Small intestine (tissue), 7 donors: ENCODE measurements at regions not wholly inside any gene's neighbourhood (a gene's known extent, or its start where the extent isn't known, plus 50 kb on each side); places are given as distances from the start of the nearest gene placed in this dataset.

ENCODE experiments used
- DNase-seq, 2 donors: peaks; one replicate each; pipeline versions ENCODE4 v3.0.0 to v3.0.0-alpha.2; 2013
- FAIRE-seq: peaks from 2 replicates; lab custom pipeline; 2012; peaks lifted over from hg19 to GRCh38; lab: Jason Lieb, UNC
- H3K27ac ChIP-seq, 3 donors: one replicate each; pipeline ENCODE4 v1.5.1; 2013; ENCODE audit warnings: low read length in 2 of 3, mild to moderate bottlenecking in 2 of 3, control low read depth in 1 of 3, inconsistent platforms in 1 of 3, low read depth in 1 of 3, moderate library complexity in 1 of 3
- H3K27me3 ChIP-seq, 3 donors: one replicate each; pipeline ENCODE4 v1.6.1; 2013; ENCODE audit warnings: low read length in 3 of 3, inconsistent platforms in 1 of 3; ENCODE audit not compliant: control insufficient read depth in 3 of 3, insufficient read depth in 3 of 3
- H3K36me3 ChIP-seq, 3 donors: one replicate each; pipeline ENCODE4 v1.6.1; 2013; ENCODE audit warnings: low read length in 3 of 3, inconsistent platforms in 1 of 3, low read depth in 1 of 3, mild to moderate bottlenecking in 1 of 3, moderate library complexity in 1 of 3; ENCODE audit not compliant: control insufficient read depth in 3 of 3, insufficient read depth in 2 of 3
- H3K4me1 ChIP-seq, 3 donors: one replicate each; pipeline ENCODE4 v1.6.1; 2013; ENCODE audit warnings: low read length in 2 of 3, inconsistent platforms in 1 of 3, low read depth in 1 of 3, mild to moderate bottlenecking in 1 of 3, moderate library complexity in 1 of 3; ENCODE audit not compliant: control insufficient read depth in 3 of 3, insufficient read depth in 2 of 3
- H3K4me3 ChIP-seq, 3 donors: one replicate each; pipeline ENCODE4 v1.5.1; 2013; ENCODE audit warnings: low read length in 3 of 3, control low read depth in 1 of 3, inconsistent platforms in 1 of 3, low read depth in 1 of 3, mild to moderate bottlenecking in 1 of 3, moderate library complexity in 1 of 3
- H3K9me3 ChIP-seq, 2 donors: one replicate each; pipeline ENCODE4 v1.6.1; 2013; ENCODE audit warnings: low read depth in 1 of 2, low read length in 1 of 2; ENCODE audit not compliant: control insufficient read depth in 2 of 2, insufficient read depth in 1 of 2
- WGBS, 3 donors: extraction: QIAGEN DNeasy Blood & Tissue Kit; methylation state at CpG; one replicate each; pipeline ENCODE4 v1.1.7; 2013; 5-methylcytosine and 5-hydroxymethylcytosine counted together
- donor health status: healthy with polysubstance abuse.
- donor health status: control.
- donor health status: control.
- donor health status: Bipolar disorder and iron deficiency.
- donor health status: healthy.

DNA sequence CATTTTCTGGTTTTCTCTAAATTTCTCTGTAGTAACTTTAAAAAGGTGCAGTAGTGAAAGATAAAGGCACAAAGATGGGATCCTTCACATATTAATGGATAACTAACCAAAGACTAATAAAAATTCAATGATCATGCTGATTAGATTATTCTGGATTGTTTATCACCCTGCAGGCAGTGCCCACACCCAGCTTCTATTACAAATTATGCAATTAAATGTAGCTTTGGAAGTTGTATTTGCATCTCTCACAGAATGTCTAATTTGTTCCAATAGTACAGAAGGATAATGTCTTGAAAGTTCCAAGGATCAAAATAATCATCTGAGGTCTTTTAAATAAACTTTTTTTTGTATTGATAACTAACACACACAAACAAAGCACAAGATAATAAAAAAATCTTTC is 837.6 kb downstream of the HACE1 start:
- no peaks in the 10 kb centered on the region for H3K36me3 ChIP-seq
- DNase-seq: no peak
- no peak overlapping the region for H3K4me3 ChIP-seq
- no peak overlapping the region for H3K27ac ChIP-seq
- FAIRE-seq: no peak
- no peaks in the 10 kb centered on the region for H3K27me3 ChIP-seq
- H3K4me1 ChIP-seq: no peaks in the 10 kb centered on the region
- no peaks in the 10 kb centered on the region for H3K9me3 ChIP-seq

DNA sequence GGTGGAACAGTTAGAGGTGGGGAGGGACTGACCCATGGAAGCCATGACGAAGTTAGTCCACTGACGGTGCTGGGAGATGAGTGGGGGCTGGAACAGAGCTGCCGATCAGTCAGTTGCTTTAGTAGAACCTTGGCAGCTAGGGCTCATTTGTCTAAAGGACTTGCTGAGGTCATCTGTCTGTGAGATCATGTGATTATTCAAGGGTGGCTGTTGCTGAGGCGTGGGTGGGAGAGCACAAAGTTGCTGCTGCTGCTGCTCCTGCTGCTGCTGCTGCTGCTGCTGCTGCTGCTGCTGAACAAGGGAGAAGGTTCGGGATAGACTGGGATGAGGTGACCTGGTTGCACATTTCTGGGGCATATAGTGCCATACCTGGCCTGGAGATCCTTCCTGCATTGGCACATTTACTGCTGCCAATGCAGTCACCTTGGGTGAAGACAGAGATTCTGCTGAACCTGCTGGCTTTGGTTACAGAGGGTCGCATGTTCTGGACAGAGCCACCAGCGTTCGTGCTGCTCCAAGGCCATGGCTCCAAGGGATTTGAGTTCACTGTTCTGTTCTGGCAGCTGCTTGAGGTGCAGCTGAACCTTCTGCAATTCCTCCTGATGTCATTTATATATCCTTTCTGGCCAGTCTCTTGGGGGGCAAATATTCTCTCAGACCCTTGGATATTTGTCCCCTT is 840.5 kb downstream of the HACE1 start:
- 74 to 82% (median 81%) methylated on average over 8 of the region's 8 CpGs for WGBS, 3 donors
- H3K4me3 ChIP-seq: no peak overlapping the region
- H3K4me1 ChIP-seq: no peaks in the 10 kb centered on the region
- H3K27ac ChIP-seq: no peak overlapping the region
- DNase-seq: no peak
- H3K36me3 ChIP-seq: no peaks in the 10 kb centered on the region
- H3K9me3 ChIP-seq: no peaks in the 10 kb centered on the region
- FAIRE-seq: no peak
- H3K27me3 ChIP-seq: no peaks in the 10 kb centered on the region

DNA sequence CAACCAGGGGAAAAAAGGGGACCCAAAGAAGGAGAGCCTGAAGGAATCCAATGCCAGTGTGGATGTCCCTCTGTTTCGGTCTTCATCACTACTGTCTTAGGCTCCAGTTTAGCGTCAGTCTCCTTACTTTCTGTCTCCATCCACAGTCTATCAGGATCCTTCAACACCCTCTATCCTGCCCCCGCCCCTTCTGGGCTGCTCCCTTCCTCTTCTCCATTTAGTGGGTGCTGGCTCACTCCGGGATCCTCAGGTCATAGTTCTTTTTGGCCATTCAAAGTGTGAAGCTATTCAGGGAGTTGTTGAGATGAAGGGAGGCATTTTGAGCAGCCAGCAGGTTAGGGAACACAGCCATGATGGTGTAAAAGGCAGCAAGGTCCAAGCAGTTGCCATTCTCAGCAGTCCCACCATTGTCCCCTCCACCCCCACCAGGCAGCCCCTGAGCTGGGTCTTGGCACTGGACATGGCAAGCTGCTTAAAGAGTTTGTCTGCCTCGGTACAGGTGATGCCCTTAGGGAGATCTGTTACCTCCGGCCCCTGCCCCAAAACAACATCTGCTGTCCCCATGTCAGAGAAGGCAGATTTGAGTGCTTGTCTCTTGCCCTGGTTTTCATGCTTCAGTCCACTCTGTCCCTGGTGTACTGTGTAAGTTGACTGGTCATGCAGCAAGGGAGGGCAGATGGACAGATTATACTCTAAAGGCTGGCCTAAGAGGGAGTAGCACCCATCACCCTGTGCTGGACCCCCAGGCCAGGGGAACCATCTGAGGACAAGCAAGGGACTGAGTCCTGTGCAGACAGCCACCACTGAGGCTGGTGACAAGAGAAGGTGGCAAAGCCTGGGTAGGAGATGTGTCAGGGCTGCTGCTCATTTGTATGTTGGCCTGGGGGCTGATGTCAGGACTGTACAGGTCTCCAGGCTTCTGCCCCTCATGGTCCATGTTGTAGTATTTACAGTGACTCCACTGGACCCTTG is 842.0 kb downstream of the HACE1 start:
- no peak overlapping the region for H3K27ac ChIP-seq
- 83 to 89% (median 87%) methylated on average over 6 of the region's 6 CpGs for whole genome bisulfite sequencing, 3 donors
- no peak overlapping the region for H3K4me3 ChIP-seq
- H3K27me3 ChIP-seq: no peaks in the 10 kb centered on the region
- no peaks in the 10 kb centered on the region for H3K4me1 ChIP-seq
- DNase-seq (no peak), FAIRE-seq (no peak)
- H3K9me3 ChIP-seq: no peaks in the 10 kb centered on the region
- no peaks in the 10 kb centered on the region for H3K36me3 ChIP-seq

DNA sequence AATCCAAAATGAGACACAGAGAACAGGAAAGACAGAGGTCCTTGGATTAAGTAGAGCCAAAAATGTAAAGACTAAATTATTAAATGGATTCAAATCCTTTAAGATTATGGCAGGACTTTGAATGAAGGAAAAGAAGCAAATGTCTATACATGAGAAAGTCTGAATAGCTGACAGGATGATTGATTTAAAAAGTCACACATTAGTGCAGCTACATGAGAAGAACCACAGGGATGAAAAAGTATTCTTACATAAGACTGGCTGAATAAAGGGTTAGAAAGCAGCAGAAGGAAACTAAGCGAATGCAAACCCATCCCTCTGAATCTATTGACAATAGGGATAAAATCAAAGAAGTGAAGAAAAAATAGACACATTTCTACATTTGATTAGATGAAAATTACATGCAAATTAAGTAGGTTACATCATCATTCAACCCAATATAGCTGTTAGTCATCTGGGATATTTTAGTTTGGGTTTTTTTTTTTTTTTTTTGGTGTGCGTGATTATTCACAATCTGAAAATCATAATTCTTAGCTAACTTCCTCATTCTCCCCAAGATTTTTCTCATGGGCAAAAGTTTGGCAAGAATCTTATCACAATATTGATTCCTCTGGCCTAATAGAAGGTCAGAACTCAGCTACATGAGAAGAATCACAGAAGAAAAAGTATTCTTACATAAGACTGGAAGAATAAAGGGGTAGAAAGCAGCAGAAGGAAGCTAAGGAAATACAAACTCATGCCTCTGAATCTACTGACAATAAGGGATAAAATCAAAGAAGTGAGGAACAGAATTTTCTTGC is 845.4 kb downstream of the HACE1 start:
- H3K4me3 ChIP-seq: no peak overlapping the region
- H3K27me3 ChIP-seq: no peaks in the 10 kb centered on the region
- DNase-seq: no peak
- 67 to 82% (median 69%) methylated on average over 2 of the region's 2 CpGs for WGBS, 3 donors
- no peak for FAIRE-seq
- no peaks in the 10 kb centered on the region for H3K36me3 ChIP-seq
- H3K4me1 ChIP-seq: no peaks in the 10 kb centered on the region
- H3K27ac ChIP-seq: no peak overlapping the region
- H3K9me3 ChIP-seq: no peaks in the 10 kb centered on the region

DNA sequence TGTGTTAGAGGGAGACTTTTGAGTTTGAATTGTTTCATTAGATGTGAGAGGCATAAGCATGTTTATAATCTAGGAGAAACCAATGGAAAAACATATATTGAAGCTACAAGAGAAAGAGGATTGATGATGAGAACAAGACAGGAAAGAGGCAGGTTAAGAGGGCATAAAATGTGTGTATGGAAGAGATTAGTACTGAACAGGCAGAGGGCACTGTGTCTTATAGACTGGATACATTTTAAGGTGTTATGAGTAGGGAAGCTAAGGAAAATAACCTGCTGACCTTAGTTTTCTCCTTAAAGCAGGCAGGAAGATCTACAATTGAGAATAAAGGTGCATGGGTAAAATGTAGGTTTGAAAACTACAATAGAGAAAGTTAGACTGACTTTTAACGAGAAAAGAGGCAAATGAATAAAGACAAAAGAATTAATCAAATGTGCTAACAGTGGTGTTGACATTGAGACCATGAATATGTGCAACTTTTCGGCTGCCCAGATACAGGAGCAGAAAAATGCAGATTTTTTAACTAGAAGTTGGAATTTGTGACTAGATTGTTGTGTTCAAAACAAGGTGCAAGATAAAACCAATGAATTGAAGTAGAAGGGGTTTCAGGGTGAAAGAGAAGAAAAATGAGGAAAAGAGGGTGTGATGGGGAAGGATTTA is 846.3 kb downstream of the HACE1 start:
- 34 to 52% (median 38%) methylated on average over 2 of the region's 2 CpGs for WGBS, 3 donors
- Histone ChIP-seq H3K27me3 (no peaks in the 10 kb centered on the region), H3K27ac (no peak overlapping the region), H3K4me3 (no peak overlapping the region), H3K36me3 (no peaks in the 10 kb centered on the region), H3K4me1 (no peaks in the 10 kb centered on the region), H3K9me3 (no peaks in the 10 kb centered on the region)
- DNase-seq (no peak), FAIRE-seq (no peak)

DNA sequence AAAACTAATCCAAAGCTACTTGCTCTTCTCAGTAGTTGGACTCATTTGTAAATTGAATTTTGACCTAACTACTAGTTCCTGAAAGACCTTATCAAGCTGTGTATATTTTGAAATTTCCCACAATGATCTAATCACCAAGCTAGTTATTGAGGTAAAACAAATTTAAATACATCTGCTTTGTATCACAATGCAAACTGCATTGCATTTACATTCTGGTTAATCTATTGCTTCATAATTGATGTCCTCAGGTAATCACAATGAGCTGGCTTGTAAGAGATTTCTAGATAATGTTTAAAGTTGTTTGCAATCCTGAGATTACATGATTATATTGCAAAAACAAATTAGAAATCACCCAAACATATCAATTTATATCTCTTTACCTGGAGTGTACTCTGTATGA is 848.8 kb downstream of the HACE1 start:
- Histone ChIP-seq H3K27ac (no peak overlapping the region), H3K4me3 (no peak overlapping the region), H3K4me1 (no peaks in the 10 kb centered on the region), H3K36me3 (no peaks in the 10 kb centered on the region), H3K9me3 (no peaks in the 10 kb centered on the region), H3K27me3 (no peaks in the 10 kb centered on the region)
- FAIRE-seq (no peak), DNase-seq (no peak)

DNA sequence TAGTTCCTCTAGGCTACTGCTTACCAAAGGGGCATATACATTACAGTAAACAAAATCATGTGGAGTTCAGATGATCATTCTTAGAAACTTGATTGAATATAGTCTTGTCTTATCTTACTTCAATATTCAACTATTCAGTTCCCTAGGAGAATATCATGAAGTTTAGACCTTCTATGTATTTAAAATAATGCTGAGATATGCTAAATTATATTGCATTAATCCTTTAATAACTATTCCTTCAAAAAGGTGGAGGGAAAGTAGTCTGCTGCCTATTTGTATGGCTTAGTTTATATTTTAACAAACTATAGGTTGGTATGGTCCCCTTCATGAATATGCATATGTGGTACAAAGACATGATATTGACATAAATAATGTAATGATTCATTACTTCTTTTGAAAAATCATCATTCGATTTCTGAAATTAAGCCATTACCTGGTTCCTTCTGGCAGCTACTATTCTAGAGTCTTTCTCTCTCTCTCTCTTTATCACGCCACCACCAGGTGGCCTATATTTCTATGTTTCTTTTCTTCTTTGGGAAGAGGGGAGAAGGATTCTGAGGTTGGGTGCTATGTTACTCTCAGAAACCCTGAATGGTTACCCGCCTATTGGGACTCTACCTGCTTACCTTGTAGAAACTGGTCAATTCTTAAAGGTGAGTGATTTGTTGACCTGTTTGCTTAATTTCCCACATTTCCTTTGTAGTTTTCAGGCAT is 855.8 kb downstream of the HACE1 start:
- H3K9me3 ChIP-seq: no peaks in the 10 kb centered on the region
- 76 to 85% (median 82%) methylated on average over 3 of the region's 3 CpGs for WGBS, 3 donors
- FAIRE-seq (no peak), DNase-seq (no peak)
- H3K27me3 ChIP-seq: no peaks in the 10 kb centered on the region
- H3K27ac ChIP-seq: no peak overlapping the region
- H3K4me3 ChIP-seq: no peak overlapping the region
- no peaks in the 10 kb centered on the region for H3K36me3 ChIP-seq
- H3K4me1 ChIP-seq: no peaks in the 10 kb centered on the region
